ENCODE measurements at regions not wholly inside any gene's neighbourhood (a gene's known extent, or its start where the extent isn't known, plus 50 kb on each side); places are given as distances from the start of the nearest gene placed in this dataset.

DNA sequence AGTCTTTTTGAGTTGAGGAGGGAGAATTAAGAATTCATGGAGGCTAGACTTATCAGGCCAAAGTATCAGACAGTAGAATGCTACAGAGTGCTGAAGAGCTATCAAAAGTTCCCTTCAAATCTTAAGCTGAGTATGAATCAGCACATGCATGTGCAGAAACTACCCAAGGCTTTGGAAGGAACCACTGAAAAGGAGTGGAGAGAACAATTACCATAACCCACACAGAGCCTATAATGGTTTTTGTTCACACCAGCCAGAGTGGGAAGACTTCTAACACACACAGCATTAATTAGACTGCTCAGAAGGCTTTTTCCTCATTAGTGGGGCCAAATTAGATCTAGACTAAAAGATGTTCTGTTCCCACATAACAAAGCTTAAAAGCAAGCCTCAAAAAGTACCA lies 83.7 kb upstream of the SLC6A11 start:
- no peak for TF ChIP-seq CREB5 (CRISPR knock-in tag; IDR thresholded peaks at IDR 0.05; ENCODE audit: low read depth)
- no peak for TF ChIP-seq ZFP3 (CRISPR knock-in tag; IDR thresholded peaks at IDR 0.05)
- TF ChIP-seq, protein P1, sequence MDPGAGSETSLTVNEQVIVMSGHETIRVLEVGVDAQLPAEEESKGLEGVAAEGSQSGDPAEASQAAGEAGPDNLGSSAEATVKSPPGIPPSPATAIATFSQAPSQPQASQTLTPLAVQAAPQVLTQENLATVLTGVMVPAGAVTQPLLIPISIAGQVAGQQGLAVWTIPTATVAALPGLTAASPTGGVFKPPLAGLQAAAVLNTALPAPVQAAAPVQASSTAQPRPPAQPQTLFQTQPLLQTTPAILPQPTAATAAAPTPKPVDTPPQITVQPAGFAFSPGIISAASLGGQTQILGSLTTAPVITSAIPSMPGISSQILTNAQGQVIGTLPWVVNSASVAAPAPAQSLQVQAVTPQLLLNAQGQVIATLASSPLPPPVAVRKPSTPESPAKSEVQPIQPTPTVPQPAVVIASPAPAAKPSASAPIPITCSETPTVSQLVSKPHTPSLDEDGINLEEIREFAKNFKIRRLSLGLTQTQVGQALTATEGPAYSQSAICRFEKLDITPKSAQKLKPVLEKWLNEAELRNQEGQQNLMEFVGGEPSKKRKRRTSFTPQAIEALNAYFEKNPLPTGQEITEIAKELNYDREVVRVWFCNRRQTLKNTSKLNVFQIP (CRISPR knock-in tag; IDR thresholded peaks at IDR 0.05; ENCODE audit: borderline replicate concordance, low read depth): no peak
- TF ChIP-seq, protein P2, sequence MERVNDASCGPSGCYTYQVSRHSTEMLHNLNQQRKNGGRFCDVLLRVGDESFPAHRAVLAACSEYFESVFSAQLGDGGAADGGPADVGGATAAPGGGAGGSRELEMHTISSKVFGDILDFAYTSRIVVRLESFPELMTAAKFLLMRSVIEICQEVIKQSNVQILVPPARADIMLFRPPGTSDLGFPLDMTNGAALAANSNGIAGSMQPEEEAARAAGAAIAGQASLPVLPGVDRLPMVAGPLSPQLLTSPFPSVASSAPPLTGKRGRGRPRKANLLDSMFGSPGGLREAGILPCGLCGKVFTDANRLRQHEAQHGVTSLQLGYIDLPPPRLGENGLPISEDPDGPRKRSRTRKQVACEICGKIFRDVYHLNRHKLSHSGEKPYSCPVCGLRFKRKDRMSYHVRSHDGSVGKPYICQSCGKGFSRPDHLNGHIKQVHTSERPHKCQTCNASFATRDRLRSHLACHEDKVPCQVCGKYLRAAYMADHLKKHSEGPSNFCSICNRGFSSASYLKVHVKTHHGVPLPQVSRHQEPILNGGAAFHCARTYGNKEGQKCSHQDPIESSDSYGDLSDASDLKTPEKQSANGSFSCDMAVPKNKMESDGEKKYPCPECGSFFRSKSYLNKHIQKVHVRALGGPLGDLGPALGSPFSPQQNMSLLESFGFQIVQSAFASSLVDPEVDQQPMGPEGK (CRISPR knock-in tag; IDR thresholded peaks at IDR 0.05; ENCODE audit: borderline replicate concordance): no peak
- TF ChIP-seq, protein P3, sequence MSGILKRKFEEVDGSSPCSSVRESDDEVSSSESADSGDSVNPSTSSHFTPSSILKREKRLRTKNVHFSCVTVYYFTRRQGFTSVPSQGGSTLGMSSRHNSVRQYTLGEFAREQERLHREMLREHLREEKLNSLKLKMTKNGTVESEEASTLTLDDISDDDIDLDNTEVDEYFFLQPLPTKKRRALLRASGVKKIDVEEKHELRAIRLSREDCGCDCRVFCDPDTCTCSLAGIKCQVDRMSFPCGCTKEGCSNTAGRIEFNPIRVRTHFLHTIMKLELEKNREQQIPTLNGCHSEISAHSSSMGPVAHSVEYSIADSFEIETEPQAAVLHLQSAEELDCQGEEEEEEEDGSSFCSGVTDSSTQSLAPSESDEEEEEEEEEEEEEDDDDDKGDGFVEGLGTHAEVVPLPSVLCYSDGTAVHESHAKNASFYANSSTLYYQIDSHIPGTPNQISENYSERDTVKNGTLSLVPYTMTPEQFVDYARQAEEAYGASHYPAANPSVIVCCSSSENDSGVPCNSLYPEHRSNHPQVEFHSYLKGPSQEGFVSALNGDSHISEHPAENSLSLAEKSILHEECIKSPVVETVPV (CRISPR knock-in tag; IDR thresholded peaks at IDR 0.05): no peak
- TF ChIP-seq ZFP30 (CRISPR knock-in tag; IDR thresholded peaks at IDR 0.05): no peak
- no peak for TF ChIP-seq SNAI2 (CRISPR knock-in tag; IDR thresholded peaks at IDR 0.05)
